ENCODE measurements at regions not wholly inside any gene's neighbourhood (a gene's known extent, or its start where the extent isn't known, plus 50 kb on each side); places are given as distances from the start of the nearest gene placed in this dataset.
"Not testable (repeated sequence)": the region's sequence is repeated elsewhere in the genome, so short reads cannot be mapped to it uniquely, and the experiment has no call there.

GRCh38 chr12:85466890-85467289 lies 186.9 kb downstream of the ALX1 start:
- Histone ChIP-seq H3K4me1 (ENCODE audit: control insufficient read depth, insufficient read depth, low read length) (peaks cover 18% of the 10 kb centered on the region), H3K9ac (ENCODE audit: low read length) (no peak overlapping the region), H3K9me3 (ENCODE audit: control insufficient read depth, low read length) (no peaks in the 10 kb centered on the region), H3K36me3 (ENCODE audit: control insufficient read depth, insufficient read depth, low read length, severe bottlenecking) (no peaks in the 10 kb centered on the region), H3K27me3 (replicated peaks; ENCODE audit: control insufficient read depth, insufficient read depth, low read length) (no peaks in the 10 kb centered on the region), H3K4me3 (ENCODE audit: low read length) (no peak overlapping the region)
- DNase-seq (ENCODE audit: low read depth), result peak; percentile 53

GRCh38 chr12:85468356-85469157 lies 188.5 kb downstream of the ALX1 start:
- peak overlapping the region; percentile 73 for H3K4me3 ChIP-seq (ENCODE audit: low read length)
- no peaks in the 10 kb centered on the region for H3K27me3 ChIP-seq (replicated peaks; ENCODE audit: control insufficient read depth, insufficient read depth, low read length)
- no peaks in the 10 kb centered on the region for H3K9me3 ChIP-seq (ENCODE audit: control insufficient read depth, low read length)
- peaks cover 18% of the 10 kb centered on the region for H3K4me1 ChIP-seq (ENCODE audit: control insufficient read depth, insufficient read depth, low read length)
- H3K36me3 ChIP-seq (ENCODE audit: control insufficient read depth, insufficient read depth, low read length, severe bottlenecking), result no peaks in the 10 kb centered on the region
- peak; percentile 88 for DNase-seq (ENCODE audit: low read depth)
- H3K9ac ChIP-seq (ENCODE audit: low read length), result peak overlapping the region; percentile 40

GRCh38 chr12:85469158-85470086 lies 189.4 kb downstream of the ALX1 start:
- H3K27me3 ChIP-seq (replicated peaks; ENCODE audit: control insufficient read depth, insufficient read depth, low read length); H3K36me3 ChIP-seq (ENCODE audit: control insufficient read depth, insufficient read depth, low read length, severe bottlenecking); H3K9me3 ChIP-seq (ENCODE audit: control insufficient read depth, low read length); H3K9ac ChIP-seq (ENCODE audit: low read length): not testable (repeated sequence)
- H3K4me3 ChIP-seq (ENCODE audit: low read length), result peak overlapping the region; percentile 73
- DNase-seq (ENCODE audit: low read depth), result peak; percentile 19
- H3K4me1 ChIP-seq (ENCODE audit: control insufficient read depth, insufficient read depth, low read length), result peaks cover 18% of the 10 kb centered on the region

GRCh38 chr12:85475277-85475676 lies 195.3 kb downstream of the ALX1 start:
- not testable (repeated sequence) for DNase-seq (ENCODE audit: low read depth); H3K9me3 ChIP-seq (ENCODE audit: control insufficient read depth, low read length); H3K4me1 ChIP-seq (ENCODE audit: control insufficient read depth, insufficient read depth, low read length); H3K9ac ChIP-seq (ENCODE audit: low read length); H3K4me3 ChIP-seq (ENCODE audit: low read length); H3K36me3 ChIP-seq (ENCODE audit: control insufficient read depth, insufficient read depth, low read length, severe bottlenecking); H3K27me3 ChIP-seq (replicated peaks; ENCODE audit: control insufficient read depth, insufficient read depth, low read length)

- DNase-seq (ENCODE audit: low read depth), result no peak
- Histone ChIP-seq H3K4me3 (ENCODE audit: low read length) (no peak overlapping the region), H3K36me3 (ENCODE audit: control insufficient read depth, insufficient read depth, low read length, severe bottlenecking) (no peaks in the 10 kb centered on the region)
These were observed 196.7 kb downstream of the ALX1 start for GRCh38 chr12:85476756-85477155.

GRCh38 chr12:85484387-85484786 lies 204.4 kb downstream of the ALX1 start:
- no peak overlapping the region for H3K4me3 ChIP-seq (ENCODE audit: low read length)
- no peaks in the 10 kb centered on the region for H3K27me3 ChIP-seq (replicated peaks; ENCODE audit: control insufficient read depth, insufficient read depth, low read length)
- no peak for DNase-seq (ENCODE audit: low read depth)
- H3K9ac ChIP-seq (ENCODE audit: low read length), result no peak overlapping the region
- no peaks in the 10 kb centered on the region for H3K36me3 ChIP-seq (ENCODE audit: control insufficient read depth, insufficient read depth, low read length, severe bottlenecking)
- H3K4me1 ChIP-seq (ENCODE audit: control insufficient read depth, insufficient read depth, low read length), result peaks cover 7% of the 10 kb centered on the region
- H3K9me3 ChIP-seq (ENCODE audit: control insufficient read depth, low read length), result no peaks in the 10 kb centered on the region

More at GRCh38 chr12:85476756-85477155, 196.7 kb downstream of the ALX1 start:
- H3K4me1 ChIP-seq (ENCODE audit: control insufficient read depth, insufficient read depth, low read length), result no peaks in the 10 kb centered on the region
- no peaks in the 10 kb centered on the region for H3K9me3 ChIP-seq (ENCODE audit: control insufficient read depth, low read length)
- no peaks in the 10 kb centered on the region for H3K27me3 ChIP-seq (replicated peaks; ENCODE audit: control insufficient read depth, insufficient read depth, low read length)
- no peak overlapping the region for H3K9ac ChIP-seq (ENCODE audit: low read length)

- no peaks in the 10 kb centered on the region for H3K36me3 ChIP-seq (ENCODE audit: control insufficient read depth, insufficient read depth, low read length, severe bottlenecking)
These were observed 209.2 kb downstream of the ALX1 start for GRCh38 chr12:85489194-85489593.

GRCh38 chr12:85504164-85504563 lies 224.1 kb downstream of the ALX1 start:
- no peaks in the 10 kb centered on the region for H3K27me3 ChIP-seq (replicated peaks; ENCODE audit: control insufficient read depth, insufficient read depth, low read length)
- no peaks in the 10 kb centered on the region for H3K36me3 ChIP-seq (ENCODE audit: control insufficient read depth, insufficient read depth, low read length, severe bottlenecking)
- no peak overlapping the region for H3K9ac ChIP-seq (ENCODE audit: low read length)
- no peaks in the 10 kb centered on the region for H3K4me1 ChIP-seq (ENCODE audit: control insufficient read depth, insufficient read depth, low read length)
- DNase-seq (ENCODE audit: low read depth), result no peak
- H3K9me3 ChIP-seq (ENCODE audit: control insufficient read depth, low read length), result no peaks in the 10 kb centered on the region
- no peak overlapping the region for H3K4me3 ChIP-seq (ENCODE audit: low read length)

More at GRCh38 chr12:85489194-85489593, 209.2 kb downstream of the ALX1 start:
- DNase-seq (ENCODE audit: low read depth), result no peak
- Histone ChIP-seq H3K9ac (ENCODE audit: low read length) (no peak overlapping the region), H3K27me3 (replicated peaks; ENCODE audit: control insufficient read depth, insufficient read depth, low read length) (no peaks in the 10 kb centered on the region), H3K4me1 (ENCODE audit: control insufficient read depth, insufficient read depth, low read length) (peaks cover 7% of the 10 kb centered on the region), H3K9me3 (ENCODE audit: control insufficient read depth, low read length) (peaks cover 9% of the 10 kb centered on the region), H3K4me3 (ENCODE audit: low read length) (no peak overlapping the region)

- Histone ChIP-seq H3K9me3 (ENCODE audit: control insufficient read depth, low read length) (no peaks in the 10 kb centered on the region), H3K27me3 (replicated peaks; ENCODE audit: control insufficient read depth, insufficient read depth, low read length) (no peaks in the 10 kb centered on the region), H3K4me1 (ENCODE audit: control insufficient read depth, insufficient read depth, low read length) (no peaks in the 10 kb centered on the region), H3K9ac (ENCODE audit: low read length) (no peak overlapping the region), H3K36me3 (ENCODE audit: control insufficient read depth, insufficient read depth, low read length, severe bottlenecking) (no peaks in the 10 kb centered on the region), H3K4me3 (ENCODE audit: low read length) (no peak overlapping the region)
- no peak for DNase-seq (ENCODE audit: low read depth)
These were observed 224.6 kb downstream of the ALX1 start for GRCh38 chr12:85504624-85505023.

GRCh38 chr12:85507456-85507855 lies 227.4 kb downstream of the ALX1 start:
- no peaks in the 10 kb centered on the region for H3K4me1 ChIP-seq (ENCODE audit: control insufficient read depth, insufficient read depth, low read length)
- no peaks in the 10 kb centered on the region for H3K36me3 ChIP-seq (ENCODE audit: control insufficient read depth, insufficient read depth, low read length, severe bottlenecking)
- no peaks in the 10 kb centered on the region for H3K9me3 ChIP-seq (ENCODE audit: control insufficient read depth, low read length)
- no peak for DNase-seq (ENCODE audit: low read depth)
- H3K27me3 ChIP-seq (replicated peaks; ENCODE audit: control insufficient read depth, insufficient read depth, low read length), result no peaks in the 10 kb centered on the region
- H3K4me3 ChIP-seq (ENCODE audit: low read length), result no peak overlapping the region
- H3K9ac ChIP-seq (ENCODE audit: low read length), result no peak overlapping the region

- H3K4me1 ChIP-seq (ENCODE audit: control insufficient read depth, insufficient read depth, low read length), result no peaks in the 10 kb centered on the region
- no peaks in the 10 kb centered on the region for H3K27me3 ChIP-seq (replicated peaks; ENCODE audit: control insufficient read depth, insufficient read depth, low read length)
- no peak overlapping the region for H3K4me3 ChIP-seq (ENCODE audit: low read length)
- H3K9me3 ChIP-seq (ENCODE audit: control insufficient read depth, low read length), result no peaks in the 10 kb centered on the region
- no peaks in the 10 kb centered on the region for H3K36me3 ChIP-seq (ENCODE audit: control insufficient read depth, insufficient read depth, low read length, severe bottlenecking)
- DNase-seq (ENCODE audit: low read depth), result no peak
- H3K9ac ChIP-seq (ENCODE audit: low read length), result no peak overlapping the region
These were observed 229.2 kb downstream of the ALX1 start for GRCh38 chr12:85509081-85509856.
